ENCODE measurements at regions not wholly inside any gene's neighbourhood (a gene's known extent, or its start where the extent isn't known, plus 50 kb on each side); places are given as distances from the start of the nearest gene placed in this dataset.

- CTCF ChIA-PET = no interaction called here
These were observed 50.9 kb upstream of the RAP1GDS1 start for GRCh38 chr4:98210281-98210680.

GRCh38 chr4:98209111-98209510 is 52.1 kb upstream of the RAP1GDS1 start:
- no peak for TF ChIP-seq ZNF384 (IDR thresholded peaks at IDR 0.05)
- TF ChIP-seq SP1 (IDR thresholded peaks at IDR 0.05) = no peak
- TF ChIP-seq FOXA1 (IDR thresholded peaks at IDR 0.05) = no peak
- no peak for TF ChIP-seq TARDBP (IDR thresholded peaks at IDR 0.05)
- TF ChIP-seq FOXM1 (IDR thresholded peaks at IDR 0.05; ENCODE audit: borderline replicate concordance) = no peak
- TF ChIP-seq PKNOX1 (IDR thresholded peaks at IDR 0.05) = no peak
- TF ChIP-seq L3MBTL2 (conservative IDR thresholded peaks at IDR 0.05) = no peak
- TF ChIP-seq HDGF (IDR thresholded peaks at IDR 0.05; ENCODE audit: borderline replicate concordance) = no peak
- no peak for TF ChIP-seq BHLHE40 (IDR thresholded peaks at IDR 0.05; ENCODE audit: borderline replicate concordance)
- no peak for TF ChIP-seq NFRKB (IDR thresholded peaks at IDR 0.05)
- no peak for TF ChIP-seq SUZ12 (IDR thresholded peaks at IDR 0.05)
- no peak for TF ChIP-seq ELF4 (IDR thresholded peaks at IDR 0.05)
- TF ChIP-seq FOXK2 (IDR thresholded peaks at IDR 0.05) = no peak
- no peak for TF ChIP-seq LEF1 (IDR thresholded peaks at IDR 0.05; ENCODE audit: borderline replicate concordance)
- no peak for DNase-seq (ENCODE audit: extremely low spot score)
- CTCF ChIA-PET = no interaction called here
- POLR2A ChIA-PET = no interaction called here

More at GRCh38 chr4:98210281-98210680, 50.9 kb upstream of the RAP1GDS1 start:
- POLR2A ChIA-PET = interaction anchor here (1.2 kb wide), 1 partner anchor 66 kb away, joined by 3 read pairs; no protein-coding TSS in a partner anchor
- no peak for TF ChIP-seq CTBP1 (IDR thresholded peaks at IDR 0.05; ENCODE audit: borderline replicate concordance)
- no peak for TF ChIP-seq SUZ12 (IDR thresholded peaks at IDR 0.05)
- TF ChIP-seq ZNF384 (IDR thresholded peaks at IDR 0.05) = no peak
- TF ChIP-seq LEF1 (IDR thresholded peaks at IDR 0.05; ENCODE audit: borderline replicate concordance) = no peak
- no peak for TF ChIP-seq ELF4 (IDR thresholded peaks at IDR 0.05)
- no peak for TF ChIP-seq HDGF (IDR thresholded peaks at IDR 0.05; ENCODE audit: borderline replicate concordance)
- no peak for TF ChIP-seq FOXA1 (IDR thresholded peaks at IDR 0.05)
- no peak for TF ChIP-seq PKNOX1 (IDR thresholded peaks at IDR 0.05)
- TF ChIP-seq FOXK2 (IDR thresholded peaks at IDR 0.05) = no peak
- no peak for TF ChIP-seq ARNT (IDR thresholded peaks at IDR 0.05)
- no peak for TF ChIP-seq FOXM1 (IDR thresholded peaks at IDR 0.05; ENCODE audit: borderline replicate concordance)
- TF ChIP-seq NFRKB (IDR thresholded peaks at IDR 0.05) = no peak
- no peak for TF ChIP-seq TARDBP (IDR thresholded peaks at IDR 0.05)
- no peak for TF ChIP-seq SP1 (IDR thresholded peaks at IDR 0.05)
- no peak for TF ChIP-seq BHLHE40 (IDR thresholded peaks at IDR 0.05; ENCODE audit: borderline replicate concordance)
- no peak for TF ChIP-seq L3MBTL2 (conservative IDR thresholded peaks at IDR 0.05)
- no peak for DNase-seq (ENCODE audit: extremely low spot score)

GRCh38 chr4:98204236-98204553 is 57.0 kb upstream of the RAP1GDS1 start:
- POLR2A ChIA-PET = no interaction called here
- DNase-seq (ENCODE audit: extremely low spot score) = no peak
- CTCF ChIA-PET = no interaction called here
- TF ChIP-seq FOXM1 (IDR thresholded peaks at IDR 0.05; ENCODE audit: borderline replicate concordance) = no peak
- no peak for TF ChIP-seq NFRKB (IDR thresholded peaks at IDR 0.05)
- no peak for TF ChIP-seq TARDBP (IDR thresholded peaks at IDR 0.05)
- no peak for TF ChIP-seq LEF1 (IDR thresholded peaks at IDR 0.05; ENCODE audit: borderline replicate concordance)
- no peak for TF ChIP-seq SP1 (IDR thresholded peaks at IDR 0.05)
- TF ChIP-seq ARNT (IDR thresholded peaks at IDR 0.05) = no peak
- TF ChIP-seq FOXA1 (IDR thresholded peaks at IDR 0.05) = no peak
- no peak for TF ChIP-seq FOXK2 (IDR thresholded peaks at IDR 0.05)
- no peak for TF ChIP-seq HDGF (IDR thresholded peaks at IDR 0.05; ENCODE audit: borderline replicate concordance)
- TF ChIP-seq CTBP1 (IDR thresholded peaks at IDR 0.05; ENCODE audit: borderline replicate concordance) = no peak
- TF ChIP-seq ZNF384 (IDR thresholded peaks at IDR 0.05) = no peak
- TF ChIP-seq L3MBTL2 (conservative IDR thresholded peaks at IDR 0.05) = no peak
- no peak for TF ChIP-seq ELF4 (IDR thresholded peaks at IDR 0.05)
- no peak for TF ChIP-seq SUZ12 (IDR thresholded peaks at IDR 0.05)
- TF ChIP-seq BHLHE40 (IDR thresholded peaks at IDR 0.05; ENCODE audit: borderline replicate concordance) = no peak
- no peak for TF ChIP-seq PKNOX1 (IDR thresholded peaks at IDR 0.05)

GRCh38 chr4:98203332-98204235 is 57.6 kb upstream of the RAP1GDS1 start:
- no peak for DNase-seq (ENCODE audit: extremely low spot score)
- TF ChIP-seq HDGF (IDR thresholded peaks at IDR 0.05; ENCODE audit: borderline replicate concordance) (no peak), FOXM1 (IDR thresholded peaks at IDR 0.05; ENCODE audit: borderline replicate concordance) (no peak), NFRKB (IDR thresholded peaks at IDR 0.05) (no peak), LEF1 (IDR thresholded peaks at IDR 0.05; ENCODE audit: borderline replicate concordance) (no peak), PKNOX1 (IDR thresholded peaks at IDR 0.05) (no peak), FOXA1 (IDR thresholded peaks at IDR 0.05) (no peak), ARNT (IDR thresholded peaks at IDR 0.05) (no peak), ZNF384 (IDR thresholded peaks at IDR 0.05) (no peak), FOXK2 (IDR thresholded peaks at IDR 0.05) (no peak), TARDBP (IDR thresholded peaks at IDR 0.05) (no peak), SUZ12 (IDR thresholded peaks at IDR 0.05) (no peak), SP1 (IDR thresholded peaks at IDR 0.05) (no peak), BHLHE40 (IDR thresholded peaks at IDR 0.05; ENCODE audit: borderline replicate concordance) (no peak), ELF4 (IDR thresholded peaks at IDR 0.05) (no peak), CTBP1 (IDR thresholded peaks at IDR 0.05; ENCODE audit: borderline replicate concordance) (no peak)
- ChIA-PET CTCF (no interaction called here), POLR2A (no interaction called here)

GRCh38 chr4:98202907-98203306 is 58.3 kb upstream of the RAP1GDS1 start:
- DNase-seq (ENCODE audit: extremely low spot score) = no peak
- no peak for TF ChIP-seq L3MBTL2 (conservative IDR thresholded peaks at IDR 0.05)
- no peak for TF ChIP-seq NFRKB (IDR thresholded peaks at IDR 0.05)
- TF ChIP-seq CTBP1 (IDR thresholded peaks at IDR 0.05; ENCODE audit: borderline replicate concordance) = no peak
- no peak for TF ChIP-seq ARNT (IDR thresholded peaks at IDR 0.05)
- no peak for TF ChIP-seq ELF4 (IDR thresholded peaks at IDR 0.05)
- ChIA-PET CTCF (no interaction called here), POLR2A (no interaction called here)
